ENCODE measurements at regions not wholly inside any gene's neighbourhood (a gene's known extent, or its start where the extent isn't known, plus 50 kb on each side); places are given as distances from the start of the nearest gene placed in this dataset.

DNA sequence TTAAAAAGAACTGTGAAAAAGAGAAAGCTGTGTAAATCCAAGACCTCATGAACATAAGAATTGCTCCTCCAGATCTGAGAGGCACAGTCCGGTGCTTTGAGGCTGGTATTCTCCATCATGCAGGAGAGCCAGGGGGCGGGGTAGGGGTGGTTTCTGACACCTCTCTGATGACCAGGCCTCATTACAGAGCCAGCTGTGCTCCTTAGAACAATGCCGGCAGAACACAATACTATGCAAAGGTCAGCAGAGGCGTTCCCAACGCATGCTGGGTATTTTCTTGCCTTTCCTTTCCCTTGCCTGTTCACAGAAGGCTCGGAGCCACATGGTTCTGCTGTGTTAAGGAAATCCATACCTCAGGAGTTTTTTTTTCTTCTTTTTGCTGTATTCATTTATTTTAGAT lies 91.2 kb upstream of the SOD3 start:
- WGBS, 2 donors: 78 to 86% methylated on average over 6 of the region's 6 CpGs
- TF ChIP-seq CTCF (IDR thresholded peaks at IDR 0.05): no peak
- TF ChIP-seq POLR2A (IDR thresholded peaks at IDR 0.05): no peak
- no peak overlapping the region for H3K4me3 ChIP-seq (ENCODE audit: low read depth, poor library complexity, severe bottlenecking)

DNA sequence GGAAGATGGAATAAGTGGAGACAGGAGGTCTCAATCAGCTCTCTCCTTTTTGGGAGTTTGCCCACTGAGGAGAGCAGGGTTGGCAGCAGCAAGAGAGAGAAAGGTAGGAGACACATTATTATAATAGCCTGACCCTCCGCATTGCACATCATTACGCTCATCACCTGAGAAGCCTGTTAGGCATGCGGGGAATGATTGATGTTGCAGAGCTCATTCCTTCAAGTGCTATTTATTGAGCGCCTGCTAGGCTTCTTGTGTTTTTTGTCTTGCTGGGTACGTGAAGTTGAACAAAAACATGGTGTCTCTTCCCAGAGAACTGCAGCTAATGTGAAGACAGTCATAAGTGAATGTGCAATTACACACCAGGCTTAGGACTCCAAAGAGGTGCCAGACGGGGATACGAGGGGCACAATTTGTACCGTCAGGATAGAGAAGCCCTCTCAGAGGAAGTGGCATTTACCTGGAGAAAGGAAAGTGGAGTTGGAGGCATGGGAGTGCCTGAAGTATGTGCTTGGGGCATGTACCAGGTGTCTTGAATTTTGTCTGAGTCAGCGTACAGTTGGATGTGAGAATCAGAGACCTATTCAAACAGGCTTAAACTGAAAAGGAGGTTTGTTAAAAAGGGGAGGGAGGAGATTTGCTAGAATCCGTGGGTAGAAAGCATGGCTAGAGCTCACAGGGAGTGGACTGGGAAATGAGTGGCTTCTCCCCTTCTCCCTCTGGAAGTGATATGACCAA lies 90.2 kb upstream of the SOD3 start:
- WGBS, 2 donors: 70 to 81% methylated on average over 10 of the region's 10 CpGs
- intact Hi-C loops (cut with DNase I; ENCODE audit: low total_unique reads): no loop called here
- no peak for DNase-seq (ENCODE audit: low spot score in 2 of 2)
- TF ChIP-seq POLR2A (IDR thresholded peaks at IDR 0.05) (no peak), CTCF (IDR thresholded peaks at IDR 0.05) (no peak)
- H3K4me3 ChIP-seq (ENCODE audit: low read depth, poor library complexity, severe bottlenecking): no peak overlapping the region

More for the DNA sequence above, 91.2 kb upstream of the SOD3 start:
- intact Hi-C loops (cut with DNase I; ENCODE audit: low total_unique reads): no loop called here
- no peak for DNase-seq (ENCODE audit: low spot score in 2 of 2)

DNA sequence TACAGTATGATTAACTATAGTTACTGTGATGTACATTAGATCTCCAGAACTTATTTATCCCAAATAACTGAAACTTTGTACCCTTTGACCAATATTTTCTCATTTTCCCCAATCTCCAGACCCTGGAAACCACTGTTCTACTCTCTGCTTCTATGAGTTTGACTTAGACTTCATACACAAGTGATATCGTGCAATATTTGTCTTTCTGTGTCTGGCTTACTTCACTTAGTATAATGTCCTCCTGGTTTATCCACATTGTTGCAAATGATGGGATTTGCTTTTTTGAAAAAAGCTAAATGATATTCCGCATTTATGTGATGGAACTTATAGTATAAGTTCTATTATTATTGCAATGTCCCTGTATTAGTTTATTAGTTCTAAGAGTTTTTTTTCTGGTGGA lies 81.8 kb upstream of the SOD3 start:
- 68 to 72% methylated on average over 2 of the region's 2 CpGs for WGBS, 2 donors
- intact Hi-C loops (cut with DNase I; ENCODE audit: low total_unique reads): no loop called here
- TF ChIP-seq CTCF (IDR thresholded peaks at IDR 0.05): no peak
- no peak for TF ChIP-seq POLR2A (IDR thresholded peaks at IDR 0.05)
- DNase-seq (ENCODE audit: low spot score in 2 of 2): no peak
- no peak overlapping the region for H3K4me3 ChIP-seq (ENCODE audit: low read depth, poor library complexity, severe bottlenecking)

DNA sequence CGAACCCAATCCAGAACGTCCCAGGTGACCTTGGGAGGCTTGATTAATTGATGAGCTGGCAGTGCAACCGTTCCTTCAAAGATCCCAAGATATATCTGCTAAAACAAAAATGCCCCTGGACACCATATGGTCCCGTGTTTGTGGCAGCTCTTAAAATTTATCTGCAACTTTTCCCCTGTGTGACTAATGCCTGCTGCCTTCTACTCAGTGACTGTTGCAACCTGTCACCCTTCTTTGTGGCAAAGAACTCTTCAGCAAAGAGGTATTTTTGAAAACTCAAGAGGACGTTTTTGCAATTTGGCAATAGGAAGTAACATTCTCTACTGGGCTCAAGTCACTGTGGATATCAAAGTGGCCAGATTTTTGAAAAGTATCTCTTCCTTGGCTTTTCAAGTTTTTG lies 75.8 kb upstream of the SOD3 start:
- intact Hi-C loops (cut with DNase I; ENCODE audit: low total_unique reads): no loop called here
- 45 to 55% methylated on average over 5 of the region's 5 CpGs for WGBS, 2 donors
- no peak for TF ChIP-seq CTCF (IDR thresholded peaks at IDR 0.05)
- TF ChIP-seq POLR2A (IDR thresholded peaks at IDR 0.05): no peak

GRCh38 chr4:24720436-24720835 lies 74.9 kb upstream of the SOD3 start:
- H3K4me3 ChIP-seq (ENCODE audit: low read depth, poor library complexity, severe bottlenecking): no peak overlapping the region
- TF ChIP-seq CTCF (IDR thresholded peaks at IDR 0.05) (no peak), POLR2A (IDR thresholded peaks at IDR 0.05) (no peak)
- 73 to 81% methylated on average over 1 of the region's 1 CpG for WGBS, 2 donors
- intact Hi-C loops (cut with DNase I; ENCODE audit: low total_unique reads): no loop called here
- no peak for DNase-seq (ENCODE audit: low spot score in 2 of 2)

More for the DNA sequence above, 75.8 kb upstream of the SOD3 start:
- no peak for DNase-seq (ENCODE audit: low spot score in 2 of 2)
- H3K4me3 ChIP-seq (ENCODE audit: low read depth, poor library complexity, severe bottlenecking): no peak overlapping the region

- DNase-seq (ENCODE audit: low spot score in 2 of 2): no peak
- 76 to 84% methylated on average over 2 of the region's 2 CpGs for WGBS, 2 donors
- no peak overlapping the region for H3K4me3 ChIP-seq (ENCODE audit: low read depth, poor library complexity, severe bottlenecking)
- TF ChIP-seq CTCF (IDR thresholded peaks at IDR 0.05): no peak
- no peak for TF ChIP-seq POLR2A (IDR thresholded peaks at IDR 0.05)
- intact Hi-C loops (cut with DNase I; ENCODE audit: low total_unique reads): no loop called here
Measured at GRCh38 chr4:24720979-24721378, 74.4 kb upstream of the SOD3 start.
